ENCODE measurements at regions not wholly inside any gene's neighbourhood (a gene's known extent, or its start where the extent isn't known, plus 50 kb on each side); places are given as distances from the start of the nearest gene placed in this dataset.

GRCh38 chr16:65932350-65933072 is 434.0 kb upstream of the CDH5 start:
- TF ChIP-seq CTCF (IDR thresholded peaks at IDR 0.05; ENCODE audit: insufficient read depth, low read depth, low read length) = no peak
- no peak for TF ChIP-seq EZH2 (IDR thresholded peaks at IDR 0.05; ENCODE audit: insufficient read depth, low read length)
